ENCODE measurements at regions not wholly inside any gene's neighbourhood (a gene's known extent, or its start where the extent isn't known, plus 50 kb on each side); places are given as distances from the start of the nearest gene placed in this dataset.

GRCh38 chr1:79431340-79431739, 424.8 kb upstream of the ADGRL4 start:
- no peak overlapping the region for H3K4me3 ChIP-seq (ENCODE audit: low read depth in 1 of 2, low read length in 2 of 2)
- H3K27ac ChIP-seq (ENCODE audit: low read depth, low read length) = no peak overlapping the region
- no peaks in the 10 kb centered on the region for H3K27me3 ChIP-seq (ENCODE audit: control insufficient read depth in 1 of 2, insufficient read depth in 2 of 2, low read length in 2 of 2)
- no peaks in the 10 kb centered on the region for H3K4me1 ChIP-seq (ENCODE audit: insufficient read depth, low read length)
- no peaks in the 10 kb centered on the region for H3K9me3 ChIP-seq (ENCODE audit: low read length)
- H3K9ac ChIP-seq (ENCODE audit: low read length) = no peak overlapping the region
- no peaks in the 10 kb centered on the region for H3K36me3 ChIP-seq (ENCODE audit: insufficient read depth, low read length)

- Histone ChIP-seq H3K27ac (ENCODE audit: low read depth, low read length) (no peak overlapping the region), H3K9me3 (ENCODE audit: low read length) (no peaks in the 10 kb centered on the region), H3K4me1 (ENCODE audit: insufficient read depth, low read length) (no peaks in the 10 kb centered on the region), H3K27me3 (ENCODE audit: control insufficient read depth in 1 of 2, insufficient read depth in 2 of 2, low read length in 2 of 2) (no peaks in the 10 kb centered on the region), H3K4me3 (ENCODE audit: low read depth in 1 of 2, low read length in 2 of 2) (no peak overlapping the region), H3K9ac (ENCODE audit: low read length) (no peak overlapping the region), H3K36me3 (ENCODE audit: insufficient read depth, low read length) (no peaks in the 10 kb centered on the region)
Measured at GRCh38 chr1:79430437-79430836, 423.9 kb upstream of the ADGRL4 start.

- Histone ChIP-seq H3K36me3 (ENCODE audit: insufficient read depth, low read length) (no peaks in the 10 kb centered on the region), H3K27ac (ENCODE audit: low read depth, low read length) (no peak overlapping the region), H3K9me3 (ENCODE audit: low read length) (no peaks in the 10 kb centered on the region), H3K4me3 (ENCODE audit: low read depth in 1 of 2, low read length in 2 of 2) (no peak overlapping the region), H3K9ac (ENCODE audit: low read length) (no peak overlapping the region), H3K27me3 (ENCODE audit: control insufficient read depth in 1 of 2, insufficient read depth in 2 of 2, low read length in 2 of 2) (no peaks in the 10 kb centered on the region), H3K4me1 (ENCODE audit: insufficient read depth, low read length) (no peaks in the 10 kb centered on the region)
Measured at GRCh38 chr1:79422726-79423125, 416.2 kb upstream of the ADGRL4 start.

- H3K4me3 ChIP-seq (ENCODE audit: low read depth in 1 of 2, low read length in 2 of 2) = no peak overlapping the region
- H3K9ac ChIP-seq (ENCODE audit: low read length) = no peak overlapping the region
- no peaks in the 10 kb centered on the region for H3K36me3 ChIP-seq (ENCODE audit: insufficient read depth, low read length)
- no peaks in the 10 kb centered on the region for H3K9me3 ChIP-seq (ENCODE audit: low read length)
- H3K27me3 ChIP-seq (ENCODE audit: control insufficient read depth in 1 of 2, insufficient read depth in 2 of 2, low read length in 2 of 2) = no peaks in the 10 kb centered on the region
- no peaks in the 10 kb centered on the region for H3K4me1 ChIP-seq (ENCODE audit: insufficient read depth, low read length)
- H3K27ac ChIP-seq (ENCODE audit: low read depth, low read length) = no peak overlapping the region
Measured at GRCh38 chr1:79398501-79398900, 392.0 kb upstream of the ADGRL4 start.

- H3K4me3 ChIP-seq (ENCODE audit: low read depth in 1 of 2, low read length in 2 of 2) = no peak overlapping the region
- no peaks in the 10 kb centered on the region for H3K36me3 ChIP-seq (ENCODE audit: insufficient read depth, low read length)
- no peaks in the 10 kb centered on the region for H3K4me1 ChIP-seq (ENCODE audit: insufficient read depth, low read length)
- no peaks in the 10 kb centered on the region for H3K9me3 ChIP-seq (ENCODE audit: low read length)
- no peaks in the 10 kb centered on the region for H3K27me3 ChIP-seq (ENCODE audit: control insufficient read depth in 1 of 2, insufficient read depth in 2 of 2, low read length in 2 of 2)
- H3K9ac ChIP-seq (ENCODE audit: low read length) = no peak overlapping the region
- H3K27ac ChIP-seq (ENCODE audit: low read depth, low read length) = no peak overlapping the region
Measured at GRCh38 chr1:79396901-79397300, 390.4 kb upstream of the ADGRL4 start.

- Histone ChIP-seq H3K4me1 (ENCODE audit: insufficient read depth, low read length) (no peaks in the 10 kb centered on the region), H3K9ac (ENCODE audit: low read length) (no peak overlapping the region), H3K27me3 (ENCODE audit: control insufficient read depth in 1 of 2, insufficient read depth in 2 of 2, low read length in 2 of 2) (no peaks in the 10 kb centered on the region), H3K36me3 (ENCODE audit: insufficient read depth, low read length) (no peaks in the 10 kb centered on the region), H3K27ac (ENCODE audit: low read depth, low read length) (no peak overlapping the region), H3K9me3 (ENCODE audit: low read length) (no peaks in the 10 kb centered on the region), H3K4me3 (ENCODE audit: low read depth in 1 of 2, low read length in 2 of 2) (no peak overlapping the region)
Measured at GRCh38 chr1:79388694-79389361, 382.3 kb upstream of the ADGRL4 start.

DNA sequence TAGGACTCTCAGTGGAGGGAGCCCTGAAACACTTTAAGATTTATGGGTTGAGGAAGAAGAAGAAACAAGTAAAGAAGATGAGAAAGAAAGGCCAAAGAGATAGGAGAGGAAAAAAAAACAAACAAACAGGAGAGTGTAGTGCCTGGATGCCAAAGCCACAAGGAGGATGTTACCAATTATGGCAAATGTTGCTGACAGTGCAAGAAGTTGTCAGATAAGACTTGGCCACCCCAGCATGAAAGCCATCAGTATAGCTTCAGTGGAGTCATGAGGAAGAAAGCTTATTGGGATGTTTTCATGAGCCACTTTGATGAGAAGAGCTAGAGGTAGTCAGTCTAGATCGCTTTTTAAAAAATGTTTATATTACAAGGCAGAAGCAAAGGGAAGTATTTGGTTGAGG, 380.2 kb upstream of the ADGRL4 start:
- no peak overlapping the region for H3K4me3 ChIP-seq (ENCODE audit: low read depth in 1 of 2, low read length in 2 of 2)
- no peaks in the 10 kb centered on the region for H3K9me3 ChIP-seq (ENCODE audit: low read length)
- H3K9ac ChIP-seq (ENCODE audit: low read length) = no peak overlapping the region
- no peak overlapping the region for H3K27ac ChIP-seq (ENCODE audit: low read depth, low read length)
- H3K4me1 ChIP-seq (ENCODE audit: insufficient read depth, low read length) = no peaks in the 10 kb centered on the region
- no peaks in the 10 kb centered on the region for H3K27me3 ChIP-seq (ENCODE audit: control insufficient read depth in 1 of 2, insufficient read depth in 2 of 2, low read length in 2 of 2)
- H3K36me3 ChIP-seq (ENCODE audit: insufficient read depth, low read length) = no peaks in the 10 kb centered on the region

GRCh38 chr1:79380078-79380477, 373.5 kb upstream of the ADGRL4 start:
- Histone ChIP-seq H3K36me3 (ENCODE audit: insufficient read depth, low read length) (no peaks in the 10 kb centered on the region), H3K4me1 (ENCODE audit: insufficient read depth, low read length) (no peaks in the 10 kb centered on the region), H3K27me3 (ENCODE audit: control insufficient read depth in 1 of 2, insufficient read depth in 2 of 2, low read length in 2 of 2) (no peaks in the 10 kb centered on the region), H3K27ac (ENCODE audit: low read depth, low read length) (no peak overlapping the region), H3K9ac (ENCODE audit: low read length) (no peak overlapping the region), H3K9me3 (ENCODE audit: low read length) (no peaks in the 10 kb centered on the region), H3K4me3 (ENCODE audit: low read depth in 1 of 2, low read length in 2 of 2) (no peak overlapping the region)

DNA sequence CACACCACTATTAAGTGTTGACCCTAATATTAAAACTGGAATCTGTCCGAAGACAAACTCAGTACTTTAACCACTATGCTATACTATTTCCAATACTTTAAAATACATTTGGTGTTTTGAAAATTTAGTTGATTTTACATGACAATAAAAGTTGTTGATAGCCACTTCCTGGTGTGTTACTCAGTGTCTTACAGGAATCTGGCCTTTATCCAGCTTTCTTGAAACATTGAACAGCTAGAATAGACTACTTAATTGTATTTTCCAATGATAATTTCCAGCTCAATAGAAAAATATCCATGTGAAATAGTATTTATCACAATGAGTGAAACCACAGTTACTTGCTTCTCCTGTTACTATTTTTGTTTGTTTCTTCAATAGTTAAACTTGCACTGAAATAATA, 369.6 kb upstream of the ADGRL4 start:
- no peaks in the 10 kb centered on the region for H3K4me1 ChIP-seq (ENCODE audit: insufficient read depth, low read length)
- no peak overlapping the region for H3K9ac ChIP-seq (ENCODE audit: low read length)
- no peak overlapping the region for H3K27ac ChIP-seq (ENCODE audit: low read depth, low read length)
- no peak overlapping the region for H3K4me3 ChIP-seq (ENCODE audit: low read depth in 1 of 2, low read length in 2 of 2)
- H3K27me3 ChIP-seq (ENCODE audit: control insufficient read depth in 1 of 2, insufficient read depth in 2 of 2, low read length in 2 of 2) = no peaks in the 10 kb centered on the region
- H3K36me3 ChIP-seq (ENCODE audit: insufficient read depth, low read length) = no peaks in the 10 kb centered on the region
- no peaks in the 10 kb centered on the region for H3K9me3 ChIP-seq (ENCODE audit: low read length)

- Histone ChIP-seq H3K27ac (ENCODE audit: low read depth, low read length) (no peak overlapping the region), H3K4me3 (ENCODE audit: low read depth in 1 of 2, low read length in 2 of 2) (no peak overlapping the region), H3K36me3 (ENCODE audit: insufficient read depth, low read length) (no peaks in the 10 kb centered on the region), H3K4me1 (ENCODE audit: insufficient read depth, low read length) (no peaks in the 10 kb centered on the region), H3K27me3 (ENCODE audit: control insufficient read depth in 1 of 2, insufficient read depth in 2 of 2, low read length in 2 of 2) (no peaks in the 10 kb centered on the region), H3K9ac (ENCODE audit: low read length) (no peak overlapping the region), H3K9me3 (ENCODE audit: low read length) (no peaks in the 10 kb centered on the region)
Measured at GRCh38 chr1:79375352-79375751, 368.8 kb upstream of the ADGRL4 start.

DNA sequence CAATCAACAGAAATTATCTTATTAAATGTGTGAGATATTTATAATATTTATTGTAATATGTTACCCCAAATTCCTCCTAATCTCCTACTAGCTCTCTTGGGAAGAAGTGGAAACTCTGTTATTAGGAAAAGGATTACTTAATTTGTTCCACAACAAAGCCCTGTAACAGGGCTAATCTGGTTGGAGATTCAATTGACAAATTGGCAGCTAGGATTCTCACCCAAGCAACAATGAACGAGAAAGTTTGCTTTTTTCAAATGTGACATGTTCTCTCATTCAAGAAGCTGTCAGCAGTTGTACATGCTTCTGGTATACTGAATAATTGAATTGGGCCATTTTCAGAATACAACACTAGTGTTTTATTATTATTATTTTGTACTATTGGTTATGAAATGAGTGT, 367.9 kb upstream of the ADGRL4 start:
- Histone ChIP-seq H3K27me3 (ENCODE audit: control insufficient read depth in 1 of 2, insufficient read depth in 2 of 2, low read length in 2 of 2) (no peaks in the 10 kb centered on the region), H3K9ac (ENCODE audit: low read length) (no peak overlapping the region), H3K9me3 (ENCODE audit: low read length) (no peaks in the 10 kb centered on the region), H3K36me3 (ENCODE audit: insufficient read depth, low read length) (no peaks in the 10 kb centered on the region), H3K27ac (ENCODE audit: low read depth, low read length) (no peak overlapping the region), H3K4me1 (ENCODE audit: insufficient read depth, low read length) (no peaks in the 10 kb centered on the region), H3K4me3 (ENCODE audit: low read depth in 1 of 2, low read length in 2 of 2) (no peak overlapping the region)

DNA sequence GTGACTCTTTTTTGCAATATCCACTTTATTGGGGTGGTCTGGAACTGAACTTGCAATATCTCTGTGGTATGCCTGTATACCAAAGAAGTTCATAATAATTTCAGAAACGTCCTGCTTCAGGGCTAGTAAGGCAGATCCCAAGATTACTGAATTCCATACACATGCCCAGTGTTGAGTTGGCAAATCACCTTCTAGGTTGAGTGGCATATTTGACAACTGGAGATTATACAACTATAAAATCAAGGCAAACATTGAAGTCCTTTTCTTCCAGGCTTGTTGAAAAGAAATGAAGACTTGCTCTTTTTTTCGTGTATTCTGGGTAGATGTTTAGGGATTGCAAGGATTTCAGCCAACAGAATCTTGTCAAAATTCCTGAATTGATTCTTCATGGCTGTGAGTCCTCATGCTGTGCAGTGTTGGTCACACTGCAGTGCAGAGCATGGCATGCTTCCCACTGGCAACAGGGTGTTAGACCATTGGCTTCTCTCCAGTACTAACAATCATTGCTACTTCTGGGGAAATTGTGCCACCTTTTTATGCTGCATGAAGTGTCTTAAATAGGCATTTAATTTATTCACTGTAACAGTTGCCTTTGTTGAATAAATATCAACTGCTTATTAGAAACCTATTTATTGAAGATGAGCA, 367.1 kb upstream of the ADGRL4 start:
- H3K4me3 ChIP-seq (ENCODE audit: low read depth in 1 of 2, low read length in 2 of 2) = no peak overlapping the region
- no peak overlapping the region for H3K27ac ChIP-seq (ENCODE audit: low read depth, low read length)
- H3K36me3 ChIP-seq (ENCODE audit: insufficient read depth, low read length) = no peaks in the 10 kb centered on the region

More for the DNA sequence above, 367.1 kb upstream of the ADGRL4 start:
- Histone ChIP-seq H3K9me3 (ENCODE audit: low read length) (no peaks in the 10 kb centered on the region), H3K4me1 (ENCODE audit: insufficient read depth, low read length) (no peaks in the 10 kb centered on the region), H3K9ac (ENCODE audit: low read length) (no peak overlapping the region), H3K27me3 (ENCODE audit: control insufficient read depth in 1 of 2, insufficient read depth in 2 of 2, low read length in 2 of 2) (no peaks in the 10 kb centered on the region)
